NOMO-1 treated with dmso at 0.1 percent for 144 hours (cell line): ENCODE measurements at regions not wholly inside any gene's neighbourhood (a gene's known extent, or its start where the extent isn't known, plus 50 kb on each side); places are given as distances from the start of the nearest gene placed in this dataset.
"Not testable (repeated sequence)": the region's sequence is repeated elsewhere in the genome, so short reads cannot be mapped to it uniquely, and the experiment has no call there.

Experiments
- DNase-seq: peaks from one replicate; lab custom pipeline; 2025; ENCODE audit not compliant: unreplicated experiment; lab: John Stamatoyannopoulos, UW

DNA sequence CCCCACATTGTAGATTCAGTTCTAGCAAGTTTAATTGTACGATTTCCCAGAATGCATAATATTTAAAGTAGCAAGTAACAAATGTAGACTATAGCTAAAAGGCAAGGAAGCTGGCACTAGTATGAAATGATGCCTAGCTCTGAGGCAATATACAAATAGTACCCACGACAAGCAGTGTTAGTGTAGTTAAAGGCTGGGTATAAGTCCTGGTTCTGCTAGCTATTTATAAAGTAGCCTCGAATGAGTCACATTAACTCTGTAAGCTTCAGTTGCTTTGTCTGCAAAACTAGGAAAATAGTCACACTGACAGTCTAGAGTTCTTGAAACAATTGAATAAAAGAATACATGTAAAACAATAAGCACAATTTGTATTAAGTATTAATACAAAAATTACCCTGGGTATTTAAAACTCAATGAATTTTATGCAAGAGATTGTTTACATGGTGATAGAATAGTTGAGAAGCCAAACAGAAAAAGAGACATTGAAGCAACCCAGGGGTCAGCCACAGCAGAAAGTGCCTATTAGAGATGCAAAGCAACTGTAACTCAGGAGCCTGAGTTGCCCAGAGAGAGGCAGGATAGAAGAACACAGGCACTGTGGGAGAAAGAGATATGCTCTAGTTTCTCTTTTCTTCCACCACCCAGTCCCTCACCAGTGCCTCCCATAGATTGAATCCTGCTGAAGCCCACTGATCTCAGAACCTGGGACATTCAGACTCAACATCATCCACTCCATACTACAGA lies 949.0 kb downstream of the C4orf33 start:
- DNase-seq = no peak

DNA sequence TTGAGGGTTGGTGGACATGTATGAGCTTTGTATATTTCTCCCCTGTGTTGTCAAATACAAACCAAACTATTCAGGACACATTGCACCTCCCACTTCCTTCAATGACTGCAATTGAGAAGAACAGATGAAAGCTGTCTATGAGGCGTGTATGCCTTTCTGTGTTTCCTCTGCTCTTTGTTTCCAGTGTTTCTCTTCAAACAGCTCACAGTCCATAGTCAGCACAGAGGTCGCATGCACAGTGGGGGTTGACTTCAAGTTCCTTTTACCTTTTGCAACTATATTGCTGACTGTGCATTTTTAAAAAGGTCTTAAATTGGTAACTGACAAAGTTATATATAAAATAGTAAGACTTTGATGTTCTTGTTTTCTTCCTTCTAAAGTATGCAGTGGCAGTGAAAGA lies 957.8 kb downstream of the C4orf33 start:
- no peak for DNase-seq

DNA sequence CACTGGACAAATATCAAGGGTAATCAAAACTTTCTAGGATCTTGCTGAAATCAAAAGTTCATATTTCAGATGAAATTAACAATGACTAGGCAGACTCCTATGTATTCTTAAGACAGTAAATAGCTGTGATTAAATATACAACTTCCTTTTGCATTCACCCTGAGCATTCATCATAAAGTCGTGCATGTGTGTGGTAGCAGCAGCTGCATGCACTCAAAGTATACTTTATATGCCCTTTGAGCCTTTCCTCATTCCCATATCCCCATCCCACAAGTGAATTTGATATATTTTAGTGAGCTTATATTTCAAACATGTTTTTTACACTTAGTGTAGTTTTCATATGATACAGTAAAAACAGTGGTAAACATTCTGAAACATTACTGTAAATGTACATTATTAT lies 959.0 kb downstream of the C4orf33 start:
- DNase-seq = no peak

DNA sequence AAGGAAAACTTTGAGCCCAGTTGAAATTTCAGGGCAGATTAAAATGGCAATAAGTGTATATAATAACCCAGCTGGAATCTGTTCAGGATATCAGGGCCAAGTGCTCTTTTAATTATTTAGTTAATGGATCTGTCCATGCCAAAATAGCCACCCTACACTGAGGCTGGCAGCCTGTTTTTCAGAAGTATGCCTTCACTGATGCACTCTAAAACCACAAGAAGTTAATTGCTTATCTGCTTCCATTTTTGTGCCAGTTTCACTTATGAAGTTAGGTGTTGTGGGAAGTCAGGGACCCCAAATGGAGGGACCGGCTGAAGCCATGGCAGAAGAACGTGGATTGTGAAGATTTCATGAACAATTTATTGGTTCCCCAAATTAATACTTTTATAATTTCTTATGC lies 960.3 kb downstream of the C4orf33 start:
- no peak for DNase-seq

DNA sequence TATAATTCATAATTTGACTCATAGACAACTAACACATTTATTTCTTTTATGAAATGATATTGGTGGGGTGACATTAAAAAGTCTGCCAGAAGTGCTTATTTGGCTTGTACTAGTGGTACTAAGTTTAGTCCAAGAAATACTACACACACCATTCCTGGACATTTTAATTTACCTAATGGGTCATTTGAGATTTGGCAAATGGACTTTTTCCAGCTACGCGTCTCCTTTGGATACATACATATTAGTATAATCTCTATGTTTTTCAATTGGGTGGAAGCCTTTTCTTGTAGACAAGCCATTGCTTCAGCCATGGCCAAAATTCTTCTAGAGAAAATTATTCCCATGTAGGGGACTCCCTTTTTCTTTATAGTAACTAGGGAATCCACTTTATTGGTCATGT lies 968.5 kb downstream of the C4orf33 start:
- DNase-seq = no peak

DNA sequence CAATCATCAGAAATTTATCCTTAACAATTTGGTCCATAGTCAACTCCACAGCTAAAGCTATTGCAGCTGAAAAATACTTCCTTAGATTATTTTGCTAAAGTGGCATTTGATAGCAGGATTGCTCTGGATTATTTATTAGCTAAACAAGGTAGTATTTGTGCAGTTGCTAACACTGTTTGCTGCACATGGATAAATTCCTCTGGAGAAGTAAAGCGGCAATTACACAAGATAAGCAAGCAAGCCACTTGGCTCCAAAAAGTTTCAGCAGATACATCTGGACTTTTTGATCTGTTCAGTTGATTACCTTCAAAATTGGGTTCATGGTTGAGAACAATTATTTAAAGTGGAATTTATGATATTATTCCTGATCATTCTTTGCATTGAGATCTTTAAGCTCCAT lies 971.5 kb downstream of the C4orf33 start:
- no peak for DNase-seq

DNA sequence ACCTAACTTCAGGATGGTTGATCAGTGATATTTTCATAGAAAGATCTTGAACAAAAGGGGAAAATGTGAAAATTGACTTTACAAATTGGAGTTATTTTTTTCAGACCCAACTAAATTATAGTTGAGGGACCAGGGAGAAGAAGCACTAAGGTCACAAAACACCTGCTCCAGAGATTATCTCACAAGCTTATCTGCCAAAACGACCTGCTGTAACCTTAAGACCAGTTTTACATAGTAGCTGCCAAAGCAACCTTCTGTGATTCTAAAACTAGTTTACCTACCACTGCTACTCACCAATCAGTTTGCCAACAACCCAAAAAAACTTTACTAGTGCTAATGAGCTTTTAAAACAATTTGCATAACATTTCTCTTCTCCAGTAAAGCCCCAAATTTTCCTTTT lies 972.1 kb downstream of the C4orf33 start:
- DNase-seq = no peak

DNA sequence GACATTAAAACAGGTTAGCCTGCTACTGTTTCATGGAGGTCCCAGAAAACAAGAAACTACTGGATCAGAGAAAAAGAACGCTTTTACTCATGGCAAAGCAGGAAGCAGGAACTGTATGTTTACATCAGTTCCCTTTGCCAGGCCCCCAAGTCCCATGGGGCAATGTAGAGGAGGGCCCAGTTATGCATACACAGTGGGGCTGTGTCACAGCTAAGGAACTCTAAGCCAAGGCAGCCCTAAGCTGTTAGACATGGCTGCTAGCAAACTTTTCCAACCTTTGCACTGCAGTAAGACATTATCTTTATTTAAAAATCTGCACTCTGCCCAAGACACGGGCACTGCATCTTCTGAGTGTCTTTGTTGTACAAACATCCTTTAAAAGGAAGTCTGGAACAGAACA lies 975.8 kb downstream of the C4orf33 start:
- no peak for DNase-seq

DNA sequence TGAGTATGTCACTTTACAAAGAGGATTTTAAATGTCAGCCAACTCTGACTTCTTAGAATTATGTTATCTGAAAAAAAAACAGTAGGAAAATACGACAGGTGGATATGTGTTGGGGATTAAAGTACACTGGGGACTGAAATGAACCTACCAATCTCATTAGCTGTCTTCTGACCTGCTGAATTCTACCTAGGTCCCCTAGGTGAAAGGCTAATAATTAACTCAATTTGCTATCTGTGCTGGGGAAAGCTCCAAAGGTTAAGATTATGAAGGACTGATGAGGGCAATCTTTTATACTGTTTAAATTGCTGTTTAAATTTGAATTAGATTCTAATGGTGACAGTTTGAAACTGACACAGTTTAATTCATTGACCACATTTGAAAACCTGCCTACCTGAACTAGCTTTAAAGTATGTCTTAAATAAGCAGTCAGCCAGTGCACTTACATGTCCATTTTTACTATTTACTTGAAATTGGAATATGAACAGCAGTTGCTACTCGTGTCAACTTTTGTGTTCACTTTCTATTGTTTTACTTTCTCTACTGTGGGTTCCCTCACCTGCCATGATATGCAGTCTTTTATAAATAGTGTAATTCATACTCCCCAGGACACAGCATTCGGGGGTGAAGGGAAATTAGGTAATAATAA lies 977.3 kb downstream of the C4orf33 start:
- no peak for DNase-seq

DNA sequence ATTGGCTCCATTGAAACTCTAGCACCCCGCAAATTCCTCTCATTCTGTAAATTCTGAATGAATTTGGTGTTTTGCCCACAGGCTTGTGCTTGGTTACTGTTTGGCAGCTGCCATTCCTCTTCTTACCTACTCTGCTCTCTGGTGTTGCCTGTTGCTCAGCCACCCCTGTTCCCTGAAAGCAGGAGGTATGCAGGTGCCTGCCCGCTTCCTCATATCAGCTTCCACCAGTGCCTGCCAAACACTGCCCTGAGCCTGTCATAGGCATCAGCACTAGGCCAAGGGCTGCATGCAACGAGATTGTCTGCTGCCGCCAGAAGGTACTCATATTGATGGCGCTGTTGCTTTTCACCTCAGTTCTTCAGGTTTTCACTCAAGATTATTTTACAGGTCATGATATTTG lies 978.1 kb downstream of the C4orf33 start:
- no peak for DNase-seq

DNA sequence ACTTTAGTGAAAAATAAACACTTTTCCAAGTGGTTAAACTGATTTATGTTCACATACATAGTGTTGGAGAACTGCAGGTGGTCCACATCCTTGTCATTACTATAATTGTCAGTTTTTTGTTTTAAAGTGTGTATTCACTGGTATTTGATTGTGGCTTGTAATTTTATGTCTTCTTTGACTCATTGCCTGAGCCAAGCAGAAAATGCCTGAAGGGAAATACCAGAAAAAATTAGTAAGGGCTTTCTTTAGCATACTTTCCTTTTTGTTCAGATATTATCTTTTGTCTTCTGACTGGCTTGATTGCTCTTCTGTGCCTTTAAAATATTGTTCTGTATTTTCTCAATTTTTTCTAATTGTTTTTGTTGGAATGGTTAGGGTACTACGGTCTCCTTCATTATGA lies 981.3 kb downstream of the C4orf33 start:
- no peak for DNase-seq

DNA sequence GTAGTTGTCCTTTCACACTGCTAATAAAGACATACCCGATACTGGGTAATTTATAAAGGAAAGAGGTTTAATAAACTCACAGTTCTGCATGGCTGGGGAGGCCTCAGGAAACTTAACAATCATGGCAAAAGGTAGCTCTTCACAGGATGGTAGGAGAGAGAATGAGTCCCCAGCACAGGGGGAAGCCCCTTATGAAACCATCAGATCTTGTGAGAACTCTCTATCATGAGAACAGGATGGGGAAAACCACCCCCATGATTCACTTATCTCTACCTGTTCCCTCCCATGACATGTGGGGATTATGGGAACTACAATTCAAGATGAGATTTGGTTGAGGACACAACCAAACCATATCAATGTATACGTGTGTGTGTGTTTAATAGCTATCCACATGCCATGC lies 983.1 kb downstream of the C4orf33 start:
- not testable (repeated sequence) for DNase-seq

DNA sequence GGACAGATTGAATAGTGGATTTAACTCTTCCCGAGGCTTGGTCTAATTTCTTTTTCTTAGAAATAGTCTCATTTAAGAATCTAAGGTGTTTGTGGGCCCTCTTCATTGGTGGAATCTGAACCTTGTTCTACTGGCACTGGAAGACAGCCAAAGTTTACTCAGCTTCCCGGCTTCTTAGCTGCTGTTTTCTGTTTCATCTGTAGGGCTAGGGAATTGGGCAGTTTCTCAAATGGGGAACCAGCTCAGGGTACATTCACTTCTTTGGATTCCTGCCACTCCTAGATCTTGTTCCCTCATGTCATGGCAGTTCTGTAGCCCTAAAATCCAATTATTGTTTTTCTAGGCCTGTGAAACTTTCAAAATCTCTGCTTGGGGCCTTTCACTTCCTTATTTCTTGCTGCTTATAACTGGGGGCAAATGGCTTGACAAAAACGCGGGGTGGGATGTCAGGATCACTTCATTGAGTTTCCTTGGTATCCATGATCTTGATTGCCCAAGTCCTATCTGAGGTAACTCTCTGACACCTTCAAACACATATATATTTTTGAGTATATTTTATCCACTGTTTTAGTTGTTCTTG lies 985.0 kb downstream of the C4orf33 start:
- no peak for DNase-seq

DNA sequence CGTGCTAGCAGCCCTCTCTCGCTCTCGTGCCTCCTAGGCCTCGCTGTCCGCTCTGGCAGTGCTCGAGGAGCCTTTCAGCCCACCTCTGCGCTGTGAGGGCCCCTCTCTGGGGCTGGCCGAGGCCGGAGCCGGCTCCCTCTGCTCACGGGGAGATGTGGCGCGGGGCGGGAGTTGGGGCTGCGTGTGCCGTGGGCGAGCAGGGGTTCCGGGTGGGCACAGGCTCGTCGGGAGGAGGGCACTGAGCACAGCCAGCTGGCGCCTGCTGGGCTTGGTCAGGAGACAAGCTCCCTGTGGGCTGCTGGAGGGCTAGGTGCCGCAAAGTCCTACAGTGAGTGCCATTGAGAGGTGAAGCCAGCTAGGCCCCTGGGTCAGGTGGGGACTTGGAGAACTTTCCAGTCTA lies 994.5 kb downstream of the C4orf33 start:
- no peak for DNase-seq

DNA sequence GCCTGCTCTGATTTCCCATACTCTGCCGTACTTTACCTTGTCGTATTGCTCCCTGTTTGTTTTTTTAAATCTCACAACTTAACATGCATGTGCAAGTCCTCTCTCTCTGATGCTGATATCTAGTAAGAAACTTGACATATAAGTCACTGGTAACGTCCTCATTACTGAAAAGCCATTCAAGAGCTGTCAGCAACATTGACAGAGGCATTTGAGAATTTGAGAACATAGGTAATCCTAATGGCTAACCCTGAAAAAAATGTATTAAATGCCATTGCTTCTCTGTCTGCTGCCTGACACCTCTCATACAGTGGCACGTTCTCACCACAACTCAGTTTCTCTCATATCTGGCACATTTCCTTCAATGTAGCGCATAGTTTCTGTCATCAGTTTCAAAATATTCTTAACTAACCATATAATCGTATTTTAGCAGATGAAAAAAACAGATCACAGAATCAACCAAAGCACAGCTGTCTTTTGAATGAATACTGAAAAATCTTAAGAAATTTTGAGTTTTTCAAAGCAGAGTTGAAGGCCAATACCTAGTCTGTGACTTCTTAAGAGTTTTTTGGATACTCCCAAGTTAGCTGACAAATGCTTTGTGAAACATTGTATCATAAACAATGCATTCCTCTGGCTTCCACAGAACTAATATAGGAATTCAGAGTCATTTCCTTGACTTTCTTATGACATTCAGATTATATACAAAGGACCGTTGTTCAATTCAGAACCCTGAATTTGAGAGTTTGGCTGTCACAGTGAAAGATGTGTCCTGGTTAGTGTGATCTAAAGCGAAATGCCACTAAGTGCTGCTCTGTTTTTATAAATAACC lies 996.4 kb downstream of the C4orf33 start:
- no peak for DNase-seq

DNA sequence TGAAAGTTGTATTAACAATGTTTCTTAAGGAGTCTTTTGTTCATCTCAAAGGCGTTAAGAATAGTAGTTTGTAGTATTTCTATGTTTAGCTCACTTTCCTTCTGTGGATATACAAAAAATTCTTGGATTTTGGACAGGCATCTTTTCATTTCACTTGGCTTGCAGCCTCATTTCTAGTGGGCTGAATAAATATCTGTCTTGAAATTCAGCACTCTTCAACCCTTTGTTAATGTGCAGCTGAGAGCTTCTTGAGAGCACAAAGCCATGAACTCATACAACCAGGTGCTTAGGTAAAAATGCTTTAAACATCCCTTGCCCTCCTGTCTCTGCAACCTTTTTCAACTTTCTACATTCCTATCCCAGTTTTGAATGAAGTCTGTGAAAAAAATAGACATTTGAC lies 1003.2 kb downstream of the C4orf33 start:
- DNase-seq = no peak

DNA sequence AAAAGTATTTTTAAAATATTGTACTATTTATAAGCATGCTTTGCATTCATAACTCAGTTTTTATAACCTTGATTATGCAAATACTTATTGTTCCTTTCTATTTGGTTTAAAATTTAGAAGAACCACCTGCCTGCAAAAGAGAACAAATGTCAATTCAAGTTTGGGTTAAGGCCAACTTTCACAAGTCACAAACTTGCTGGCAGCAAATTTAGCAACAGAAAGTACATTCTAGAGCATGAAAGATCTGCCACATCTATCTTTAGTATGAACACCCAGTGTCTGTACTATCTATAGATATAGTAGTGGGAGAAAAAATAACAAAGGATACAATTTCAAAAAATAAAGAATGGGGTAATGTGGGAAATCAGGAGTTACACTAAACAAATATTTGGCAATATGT lies 1014.2 kb downstream of the C4orf33 start:
- no peak for DNase-seq

DNA sequence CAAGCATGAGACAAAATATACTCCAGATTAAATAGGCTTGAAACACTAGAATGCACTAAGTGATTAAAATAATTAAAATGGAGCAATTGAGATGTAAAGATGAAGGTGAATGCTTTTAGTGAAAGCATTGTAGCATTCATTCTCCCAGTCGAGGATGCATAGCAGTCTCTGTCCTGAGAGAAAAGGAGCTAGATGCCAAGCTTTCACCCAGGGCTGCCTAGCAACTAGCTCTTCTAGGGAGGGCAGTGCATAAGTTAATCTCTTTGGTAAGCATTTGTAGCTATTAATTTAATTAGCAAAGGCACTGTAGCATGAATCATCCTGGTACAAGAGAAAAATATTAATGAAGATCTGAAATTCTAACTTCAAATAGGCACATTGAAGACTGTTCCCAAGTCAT lies 1014.8 kb downstream of the C4orf33 start:
- DNase-seq = no peak

DNA sequence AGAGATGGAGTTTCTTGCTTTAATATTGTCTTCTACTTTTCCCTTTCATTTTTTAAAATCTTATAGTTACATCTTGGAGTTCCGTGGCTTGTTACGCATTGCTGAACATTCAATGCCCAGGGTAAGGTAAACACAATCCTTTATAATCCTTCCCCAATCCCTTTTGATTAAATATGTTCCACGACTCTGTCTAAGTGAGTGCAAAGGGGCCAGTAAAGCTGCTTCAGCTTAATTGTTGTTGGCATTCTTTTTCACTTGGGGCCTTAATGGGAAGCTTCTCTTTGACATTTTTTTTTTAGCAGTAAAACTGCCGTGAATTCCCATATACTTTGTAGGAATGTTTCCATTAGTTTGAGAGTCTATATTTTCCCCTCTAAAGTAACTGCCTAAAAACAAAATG lies 1028.1 kb downstream of the C4orf33 start:
- DNase-seq = no peak

DNA sequence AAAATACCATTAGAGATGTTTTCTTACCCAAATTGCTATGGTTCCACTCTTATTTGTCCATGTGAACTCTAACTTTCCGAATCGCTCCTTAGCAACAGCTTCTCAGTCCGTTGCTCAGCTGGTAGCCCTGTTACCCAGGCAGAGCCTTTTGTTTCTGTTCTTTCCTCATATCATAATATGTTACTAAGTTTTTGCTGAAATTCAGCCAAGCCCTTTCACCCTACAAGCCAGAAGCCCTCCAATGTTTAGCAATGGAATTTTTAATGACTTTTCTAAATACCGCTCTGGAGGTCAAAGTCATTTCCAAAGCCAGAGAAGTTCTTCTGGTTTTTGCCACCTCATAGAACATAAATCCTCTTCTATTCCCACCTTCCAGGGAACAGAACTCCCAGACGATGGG lies 1029.5 kb downstream of the C4orf33 start:
- DNase-seq = no peak

DNA sequence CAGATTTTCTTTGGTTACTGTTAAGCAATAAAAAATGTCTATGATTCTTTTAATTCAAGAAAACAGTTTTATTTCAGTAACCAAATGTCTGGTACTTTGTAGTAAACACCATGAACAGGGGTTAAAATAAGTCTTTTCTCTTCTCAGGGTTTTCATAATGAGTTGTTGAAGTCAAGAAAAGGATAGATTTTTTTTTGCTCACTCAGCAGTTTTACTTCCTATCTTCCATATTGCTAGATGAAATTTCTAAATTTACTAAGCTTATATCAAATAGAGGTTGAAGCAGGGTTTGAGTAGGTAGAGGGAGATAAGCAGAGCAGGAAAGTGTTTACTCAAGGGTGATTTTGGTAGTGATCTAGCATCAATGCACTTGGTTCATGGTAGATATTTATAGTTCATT lies 1031.3 kb downstream of the C4orf33 start:
- no peak for DNase-seq

DNA sequence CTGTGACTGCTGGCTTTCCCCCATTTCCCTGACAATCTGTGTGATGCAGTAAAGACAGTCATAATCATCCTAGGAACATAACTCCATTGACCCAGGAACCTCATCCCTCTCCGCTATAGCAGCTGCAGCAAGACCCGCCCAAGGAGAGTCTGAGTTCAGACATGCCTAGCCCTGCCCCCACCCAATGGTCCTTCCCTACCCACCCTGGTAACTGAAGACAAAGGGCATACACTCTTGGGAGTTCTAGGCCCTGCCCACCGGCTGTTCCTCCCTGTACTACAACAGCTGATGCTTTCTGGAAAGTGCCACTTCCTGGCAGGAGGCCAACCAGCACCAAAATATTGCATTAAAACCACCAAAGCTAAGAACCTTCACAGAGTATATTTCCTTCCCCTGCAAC lies 1035.6 kb downstream of the C4orf33 start:
- no peak for DNase-seq
